GM10266 (cell line): ENCODE measurements at regions not wholly inside any gene's neighbourhood (a gene's known extent, or its start where the extent isn't known, plus 50 kb on each side); places are given as distances from the start of the nearest gene placed in this dataset.

ENCODE experiments used
- DNase-seq: peaks from one replicate; pipeline ENCODE4 v3.0.0; 2012; ENCODE audit errors: extremely low spot score
- TF ChIP-seq, protein P1 (sequence below): IDR thresholded peaks from 2 replicates; pipeline ENCODE4 v1.5.1; 2012; ENCODE audit warnings: mild to moderate bottlenecking, low read depth; ENCODE audit not compliant: control insufficient read depth, insufficient read depth; ENCODE audit errors: missing control alignments

DNA sequence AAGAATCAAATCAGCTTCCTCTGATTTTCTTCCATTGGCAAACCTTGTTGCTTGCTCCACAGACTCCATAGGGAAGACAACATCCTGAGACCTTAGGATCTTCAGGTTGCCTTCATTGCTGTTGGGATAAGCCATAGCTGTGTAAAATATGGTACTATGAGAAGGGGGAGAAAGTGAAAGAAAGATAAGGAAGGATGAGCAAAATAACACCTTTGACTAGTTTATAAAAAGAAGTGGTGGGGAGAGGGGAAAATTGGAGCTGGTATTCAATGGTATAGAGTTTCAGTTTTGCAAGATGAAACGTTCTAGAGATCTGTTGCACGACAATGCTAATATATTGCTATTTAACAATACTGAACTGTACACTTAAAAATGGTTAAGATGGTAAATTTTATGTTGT is 180.4 kb upstream of the PHYHIPL start:
- no peak for DNase-seq
- TF ChIP-seq, protein P1, sequence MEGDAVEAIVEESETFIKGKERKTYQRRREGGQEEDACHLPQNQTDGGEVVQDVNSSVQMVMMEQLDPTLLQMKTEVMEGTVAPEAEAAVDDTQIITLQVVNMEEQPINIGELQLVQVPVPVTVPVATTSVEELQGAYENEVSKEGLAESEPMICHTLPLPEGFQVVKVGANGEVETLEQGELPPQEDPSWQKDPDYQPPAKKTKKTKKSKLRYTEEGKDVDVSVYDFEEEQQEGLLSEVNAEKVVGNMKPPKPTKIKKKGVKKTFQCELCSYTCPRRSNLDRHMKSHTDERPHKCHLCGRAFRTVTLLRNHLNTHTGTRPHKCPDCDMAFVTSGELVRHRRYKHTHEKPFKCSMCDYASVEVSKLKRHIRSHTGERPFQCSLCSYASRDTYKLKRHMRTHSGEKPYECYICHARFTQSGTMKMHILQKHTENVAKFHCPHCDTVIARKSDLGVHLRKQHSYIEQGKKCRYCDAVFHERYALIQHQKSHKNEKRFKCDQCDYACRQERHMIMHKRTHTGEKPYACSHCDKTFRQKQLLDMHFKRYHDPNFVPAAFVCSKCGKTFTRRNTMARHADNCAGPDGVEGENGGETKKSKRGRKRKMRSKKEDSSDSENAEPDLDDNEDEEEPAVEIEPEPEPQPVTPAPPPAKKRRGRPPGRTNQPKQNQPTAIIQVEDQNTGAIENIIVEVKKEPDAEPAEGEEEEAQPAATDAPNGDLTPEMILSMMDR = no peak

DNA sequence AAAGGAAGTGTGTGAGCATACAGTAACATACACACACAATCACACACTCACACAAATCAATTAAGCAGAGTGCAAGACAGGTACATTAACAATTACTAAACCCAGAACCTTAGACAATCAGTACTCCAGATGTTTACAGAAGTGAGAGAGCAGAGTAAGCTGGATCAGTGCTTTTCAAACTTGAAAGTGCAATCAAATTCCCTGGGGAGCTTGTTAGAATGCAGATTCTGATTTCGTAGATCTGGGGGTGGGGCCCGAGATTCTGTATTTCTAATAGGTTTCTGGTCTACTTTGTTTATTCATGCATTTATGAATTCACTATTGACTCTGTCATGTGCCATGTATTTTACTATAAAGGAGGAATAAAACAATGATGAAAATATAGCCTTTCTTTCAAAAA is 179.6 kb upstream of the PHYHIPL start:
- DNase-seq = no peak
- TF ChIP-seq, protein P1 = no peak

DNA sequence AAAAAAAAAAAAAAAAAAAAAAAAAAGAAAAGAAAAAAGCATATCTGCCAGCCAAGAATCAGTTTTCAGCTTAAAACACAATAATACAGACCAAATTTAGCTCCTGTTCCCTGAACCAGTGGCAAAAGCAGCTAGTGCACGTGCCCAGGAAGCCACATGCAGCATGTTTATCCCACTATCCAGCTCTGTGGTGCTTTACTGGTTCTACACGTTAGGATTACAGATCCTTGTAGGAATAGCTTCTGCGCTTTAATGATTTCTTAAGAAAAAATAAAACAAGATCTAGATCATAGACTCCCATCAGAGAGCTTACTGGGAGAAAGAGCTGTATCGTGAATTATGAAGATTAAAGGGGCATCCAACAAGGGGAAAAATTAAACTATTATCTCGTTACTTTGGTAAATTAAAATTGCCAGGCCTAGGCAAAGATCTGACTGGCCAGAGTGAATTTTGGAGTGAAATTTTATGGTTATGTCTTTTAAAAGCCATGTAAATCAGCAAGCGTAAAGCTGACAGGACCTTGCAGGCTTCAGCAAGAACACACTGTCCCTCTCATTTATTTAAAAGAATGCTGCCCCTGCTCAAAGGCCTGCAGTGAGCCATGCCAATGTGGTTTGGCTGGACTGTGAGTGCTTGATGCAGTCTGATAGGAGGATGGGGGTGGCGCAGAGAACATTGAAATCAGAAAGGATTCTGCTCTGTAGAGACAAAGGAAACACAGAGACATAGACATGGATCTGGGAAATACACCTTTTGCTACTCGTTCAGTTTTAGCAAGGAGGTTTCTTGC is 177.3 kb upstream of the PHYHIPL start:
- no peak for DNase-seq
- TF ChIP-seq, protein P1 = no peak

DNA sequence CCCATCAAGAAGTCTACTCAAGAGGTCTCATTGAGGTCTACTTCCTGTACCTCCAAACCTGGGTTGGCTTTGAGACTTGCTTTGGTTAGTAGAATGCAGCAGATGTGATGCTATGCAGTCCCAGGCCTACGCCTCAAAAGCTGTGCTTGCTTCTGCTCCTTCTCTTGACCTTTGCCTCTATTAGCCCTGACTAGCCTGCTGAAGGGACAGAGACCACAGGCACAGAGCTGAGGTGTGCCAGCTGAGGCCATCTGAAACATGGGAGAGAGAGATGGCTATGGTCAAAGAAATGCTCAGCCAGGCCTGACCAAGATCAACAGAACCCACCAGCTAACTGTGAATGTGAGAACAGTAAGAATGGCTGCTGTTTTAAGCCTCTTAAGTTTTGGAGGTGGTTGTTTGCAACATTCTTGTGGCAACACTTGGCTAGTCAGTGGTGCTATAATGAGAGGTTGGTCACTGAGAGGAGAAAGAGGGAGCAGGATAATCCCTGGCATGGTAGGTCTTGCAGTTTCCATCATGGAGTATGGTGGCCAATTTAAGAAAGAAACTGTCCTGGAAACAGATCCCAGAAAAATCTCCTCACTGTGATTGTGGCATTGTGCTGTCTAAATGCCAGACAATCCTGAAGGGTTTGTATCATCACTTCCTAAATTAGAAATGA is 176.1 kb upstream of the PHYHIPL start:
- TF ChIP-seq, protein P1 = no peak
- no peak for DNase-seq

DNA sequence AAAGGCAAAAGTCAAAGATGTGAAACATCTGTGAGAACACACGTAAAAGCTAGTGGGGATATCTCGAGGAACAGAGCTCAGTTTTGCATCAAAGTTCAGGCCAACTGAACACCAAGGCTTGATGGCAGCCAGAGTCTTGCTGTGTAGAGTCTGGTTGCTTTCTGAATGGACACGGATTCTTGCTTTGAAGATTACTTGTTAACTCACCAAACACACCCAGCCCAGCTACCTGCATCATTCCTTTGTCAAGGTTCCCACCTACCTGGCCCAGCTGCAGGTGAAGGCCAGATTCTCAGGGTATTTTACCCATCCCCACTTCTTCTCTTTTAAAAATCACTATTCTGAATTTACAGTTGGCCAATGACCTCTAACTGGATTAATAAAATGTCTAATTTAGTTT is 174.4 kb upstream of the PHYHIPL start:
- DNase-seq = no peak
- TF ChIP-seq, protein P1 = no peak

DNA sequence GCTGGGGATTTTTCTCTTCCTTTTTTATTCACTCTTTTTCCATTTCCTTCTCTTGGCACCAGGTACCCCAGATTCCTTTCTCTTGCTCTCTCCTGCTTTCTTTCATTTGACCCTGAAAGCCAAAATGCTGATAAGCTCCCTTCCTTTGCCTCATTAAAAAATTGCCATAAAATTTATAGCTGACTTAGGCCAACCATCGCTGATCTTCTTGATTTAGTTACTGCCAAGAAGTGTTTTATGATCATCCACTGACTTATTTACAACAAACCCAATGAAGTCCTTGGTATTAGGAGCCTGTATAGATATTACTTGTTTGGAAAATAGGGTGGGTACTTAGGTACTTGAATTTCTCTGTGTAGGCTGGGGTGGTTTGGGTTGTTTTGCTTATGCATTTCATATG is 173.2 kb upstream of the PHYHIPL start:
- TF ChIP-seq, protein P1 = no peak

DNA sequence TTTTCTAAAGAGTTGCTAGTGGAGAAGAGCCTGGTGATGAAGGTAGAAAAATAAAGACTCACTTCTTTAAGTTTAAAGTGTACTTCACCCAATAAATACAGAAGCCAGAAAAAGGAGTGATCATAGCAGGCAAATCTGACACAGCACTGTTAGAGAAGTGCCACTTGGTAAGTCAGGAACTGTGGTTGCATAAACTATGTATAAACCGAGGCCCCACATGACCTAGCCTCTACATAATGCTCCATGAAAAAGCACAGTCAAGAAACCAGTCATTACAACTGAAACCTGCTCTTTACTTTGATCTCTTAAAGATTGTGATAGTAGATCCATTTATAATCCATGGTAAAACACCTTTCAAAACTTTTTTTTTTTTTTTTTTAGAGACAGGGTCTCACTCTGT is 172.1 kb upstream of the PHYHIPL start:
- TF ChIP-seq, protein P1 = no peak
- no peak for DNase-seq

More for the DNA sequence above, 173.2 kb upstream of the PHYHIPL start:
- DNase-seq = no peak
